DMS53 treated with DMSO at 0.1 percent for 48 hours (cell line): ENCODE measurements at regions not wholly inside any gene's neighbourhood (a gene's known extent, or its start where the extent isn't known, plus 50 kb on each side); places are given as distances from the start of the nearest gene placed in this dataset.
"Not testable (repeated sequence)": the region's sequence is repeated elsewhere in the genome, so short reads cannot be mapped to it uniquely, and the experiment has no call there.

ENCODE experiments used
- DNase-seq: peaks from one replicate; lab custom pipeline; 2025; ENCODE audit not compliant: unreplicated experiment; lab: John Stamatoyannopoulos, UW

- no peak for DNase-seq
Measured at GRCh38 chr6:92114091-92114675, 1305.2 kb downstream of the EPHA7 start.

GRCh38 chr6:92111386-92111785 is 1308.0 kb downstream of the EPHA7 start:
- no peak for DNase-seq

GRCh38 chr6:92110403-92110802 is 1309.0 kb downstream of the EPHA7 start:
- peak; percentile 93 for DNase-seq

DNA sequence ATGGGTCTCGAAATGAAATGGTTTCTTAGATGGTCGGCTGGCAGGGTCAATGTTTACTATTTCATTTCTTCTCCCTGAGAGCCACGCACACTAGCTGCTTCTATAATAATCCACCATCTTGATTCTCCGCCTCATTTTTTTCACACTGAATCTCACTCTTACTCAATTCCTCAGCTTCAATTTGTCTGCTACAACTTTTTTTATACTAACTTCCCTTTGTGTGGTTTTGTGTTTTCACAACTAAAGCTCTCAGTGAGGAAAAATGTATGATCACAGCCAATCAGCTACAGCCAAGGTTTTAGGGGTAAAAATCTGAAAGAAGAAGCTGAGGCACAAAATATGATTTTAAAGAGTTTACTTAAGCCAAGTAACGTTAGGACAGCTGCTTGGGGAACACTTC is 1309.4 kb downstream of the EPHA7 start:
- DNase-seq = peak; percentile 34

DNA sequence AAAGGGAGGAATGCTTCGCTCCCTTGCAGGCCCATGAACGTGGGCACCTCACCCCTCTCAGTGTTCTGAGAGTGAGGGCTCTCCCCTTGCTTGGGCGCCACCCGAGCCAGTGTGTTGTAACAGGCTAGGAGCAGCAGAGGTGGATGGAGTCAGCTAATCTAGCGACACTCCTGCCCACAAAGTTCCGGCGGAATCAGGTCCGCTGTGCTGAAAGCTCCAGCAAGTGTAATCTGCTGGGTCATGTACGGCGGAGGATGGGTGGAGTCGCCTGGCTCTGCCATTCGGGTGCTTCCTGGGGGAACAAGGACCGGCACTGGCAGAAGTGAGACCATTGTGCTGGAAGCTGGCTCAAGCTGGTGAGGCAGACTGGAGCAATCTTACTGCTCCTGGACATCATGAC is 1310.1 kb downstream of the EPHA7 start:
- DNase-seq = peak; percentile 59

DNA sequence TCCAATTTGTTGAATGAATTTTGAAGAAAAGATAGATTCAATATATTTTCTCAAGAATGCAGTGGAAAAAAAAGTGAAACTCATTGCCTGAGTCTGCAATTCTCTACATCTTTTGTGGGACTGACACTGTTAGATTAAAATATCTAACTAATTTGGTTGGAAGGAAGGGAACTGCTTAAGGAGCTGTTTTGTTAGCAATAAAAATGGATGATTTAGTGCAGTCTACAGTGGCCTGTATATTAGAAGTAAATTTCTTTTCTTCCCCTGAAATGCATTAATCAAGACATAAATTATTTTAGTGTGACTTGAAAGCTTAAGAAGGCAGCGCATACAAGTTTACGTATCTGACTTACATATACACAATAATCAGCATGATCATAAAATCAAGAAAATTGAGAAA is 1332.6 kb downstream of the EPHA7 start:
- no peak for DNase-seq

DNA sequence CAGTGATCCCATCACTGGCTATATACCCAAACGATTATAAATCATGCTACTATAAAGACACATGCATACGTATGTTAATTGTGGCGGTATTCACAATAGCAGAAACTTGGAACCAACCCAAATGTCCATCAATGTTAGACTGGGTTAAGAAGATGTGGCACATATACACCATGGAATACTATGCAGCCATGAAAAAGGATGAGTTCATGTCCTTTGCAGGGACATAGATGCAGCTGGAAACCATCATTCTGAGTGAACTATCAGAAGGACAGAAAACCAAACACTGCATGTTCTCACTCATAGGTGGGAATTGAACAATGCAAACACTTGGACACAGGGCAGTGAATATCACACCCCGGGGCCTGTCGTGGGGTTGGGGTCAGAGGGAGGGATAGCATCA is 1335.4 kb downstream of the EPHA7 start:
- DNase-seq = not testable (repeated sequence)

- no peak for DNase-seq
Measured at GRCh38 chr6:92072387-92072786, 1347.0 kb downstream of the EPHA7 start.

DNA sequence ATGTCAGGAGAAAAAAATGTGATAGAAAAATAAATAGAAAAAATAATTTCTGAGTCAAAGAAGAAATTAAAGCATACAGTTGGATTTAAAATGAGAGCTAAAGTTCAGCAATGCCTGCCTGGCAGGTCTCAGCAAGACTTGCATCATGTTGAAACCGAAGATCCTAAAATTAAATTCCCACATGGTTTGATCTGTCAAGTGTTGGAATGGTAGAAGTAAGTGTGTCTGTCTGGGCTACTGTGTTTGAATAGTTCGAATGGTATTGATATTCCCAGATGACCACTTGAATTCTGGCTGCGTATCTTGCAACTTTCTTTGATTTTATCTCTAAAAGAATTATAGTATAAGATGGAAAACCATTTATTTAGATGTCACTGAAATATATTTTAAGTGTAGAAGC is 1349.6 kb downstream of the EPHA7 start:
- DNase-seq = no peak

- no peak for DNase-seq
Measured at GRCh38 chr6:92052513-92052912, 1366.8 kb downstream of the EPHA7 start.

DNA sequence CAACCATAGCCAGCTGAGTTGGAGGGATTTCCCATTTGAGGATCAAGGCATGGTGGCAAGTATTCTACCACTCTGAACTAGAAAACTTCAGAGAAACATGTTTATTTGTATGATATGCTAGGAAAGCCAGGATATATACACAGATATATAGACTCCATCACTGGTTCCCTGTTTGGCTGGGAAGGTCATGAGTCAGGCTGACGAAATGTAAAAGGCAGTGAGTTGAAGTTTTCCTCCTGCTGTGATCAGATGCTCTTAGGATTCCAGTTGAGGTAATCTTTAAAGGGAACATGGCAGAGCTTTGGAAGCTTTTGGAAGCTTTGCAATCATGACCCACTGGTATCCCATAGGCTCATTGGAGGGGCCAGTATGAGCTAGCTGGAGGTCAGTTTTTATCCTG is 1369.1 kb downstream of the EPHA7 start:
- no peak for DNase-seq

GRCh38 chr6:92047860-92048259 is 1371.5 kb downstream of the EPHA7 start:
- DNase-seq = peak; percentile 37

GRCh38 chr6:92047152-92047850 is 1372.1 kb downstream of the EPHA7 start:
- no peak for DNase-seq

DNA sequence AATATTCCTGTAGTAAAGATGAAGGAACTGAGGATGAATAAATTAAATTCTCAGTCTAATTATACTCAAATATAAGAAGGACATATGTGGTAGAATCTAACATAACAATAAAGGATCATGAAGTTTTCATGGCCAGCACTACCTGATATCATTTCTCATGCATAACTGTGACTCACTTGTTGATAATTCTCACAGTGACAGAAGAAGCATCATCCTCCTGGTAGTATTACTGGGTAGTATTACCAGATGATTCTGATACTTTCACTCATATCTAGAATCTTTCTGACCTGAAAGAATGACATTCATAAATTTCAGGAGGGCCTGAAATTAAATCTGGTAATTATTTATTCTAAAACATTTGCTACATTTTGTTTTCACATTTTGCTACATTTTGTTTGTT is 1375.0 kb downstream of the EPHA7 start:
- DNase-seq = no peak

DNA sequence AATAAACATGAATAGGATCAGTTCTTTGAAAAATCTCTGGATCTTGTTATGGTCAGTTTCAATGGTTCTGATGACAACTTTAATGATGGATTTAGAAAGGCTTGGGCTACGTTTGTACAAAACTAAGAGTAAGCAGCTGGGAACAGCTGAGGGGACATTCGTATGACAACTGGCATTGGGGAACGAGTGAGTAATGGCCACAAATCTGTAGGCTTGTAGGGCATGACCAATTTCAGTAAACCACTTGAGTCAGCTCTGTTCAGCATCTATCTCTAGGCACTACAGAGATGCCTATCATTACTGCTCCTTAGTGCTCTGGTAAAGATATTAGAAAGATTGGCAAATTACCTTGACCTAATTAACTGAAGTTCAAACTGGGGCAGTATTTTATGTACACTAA is 1375.6 kb downstream of the EPHA7 start:
- DNase-seq = peak; percentile 13

- DNase-seq = no peak
Measured at GRCh38 chr6:92026878-92027277, 1392.5 kb downstream of the EPHA7 start.

DNA sequence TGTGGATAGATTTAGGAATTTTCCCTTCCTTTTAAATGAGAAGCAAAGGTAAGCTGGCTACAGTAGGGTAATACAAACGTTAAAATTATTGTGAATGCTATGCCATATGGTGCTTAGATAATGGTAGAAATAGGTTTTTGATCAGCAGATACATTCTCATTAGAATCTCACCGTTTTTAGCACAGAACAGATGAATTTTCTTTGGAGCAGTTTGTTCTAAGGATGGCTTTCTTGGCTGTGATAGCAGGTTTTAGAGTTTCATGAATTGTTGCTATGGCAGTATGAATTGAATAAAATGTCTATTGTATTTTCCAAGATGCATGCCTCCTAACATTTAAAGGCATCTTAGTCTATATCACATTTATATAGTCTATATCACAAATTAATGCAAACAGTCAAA is 1394.5 kb downstream of the EPHA7 start:
- DNase-seq = no peak

- DNase-seq = peak; percentile 18
Measured at GRCh38 chr6:92024110-92024509, 1395.2 kb downstream of the EPHA7 start.

- peak; percentile 33 for DNase-seq
Measured at GRCh38 chr6:92023410-92023966, 1395.9 kb downstream of the EPHA7 start.

DNA sequence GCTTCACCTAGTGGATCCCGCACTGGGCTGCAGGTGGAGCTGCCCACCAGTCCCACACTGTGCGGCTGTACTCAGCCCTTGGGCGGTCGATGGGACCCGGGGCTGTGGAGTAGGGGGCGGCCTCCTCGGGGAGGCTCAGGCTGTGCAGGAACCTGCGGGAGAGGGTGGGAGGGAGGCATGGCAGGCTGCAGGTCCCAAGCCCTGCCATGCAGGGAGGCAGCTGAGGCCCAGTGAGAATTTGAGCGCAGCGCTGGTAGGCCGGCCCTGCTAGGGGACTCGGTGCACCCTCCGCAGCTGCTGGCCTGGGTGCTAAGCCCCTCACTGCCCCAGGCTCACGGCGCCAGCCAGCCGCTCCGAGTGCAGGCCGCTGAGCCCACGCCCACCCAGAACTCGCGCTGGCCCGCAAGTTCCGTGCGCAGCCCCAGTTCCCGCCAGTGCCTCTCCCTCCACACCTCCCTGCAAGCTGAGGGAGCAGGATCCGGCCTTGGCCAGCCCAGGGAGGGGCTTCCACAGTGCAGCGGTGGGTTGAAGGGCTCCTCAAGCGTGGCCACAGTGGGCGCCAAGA is 1407.6 kb downstream of the EPHA7 start:
- DNase-seq = no peak

- no peak for DNase-seq
Measured at GRCh38 chr6:92008757-92009502, 1410.4 kb downstream of the EPHA7 start.

DNA sequence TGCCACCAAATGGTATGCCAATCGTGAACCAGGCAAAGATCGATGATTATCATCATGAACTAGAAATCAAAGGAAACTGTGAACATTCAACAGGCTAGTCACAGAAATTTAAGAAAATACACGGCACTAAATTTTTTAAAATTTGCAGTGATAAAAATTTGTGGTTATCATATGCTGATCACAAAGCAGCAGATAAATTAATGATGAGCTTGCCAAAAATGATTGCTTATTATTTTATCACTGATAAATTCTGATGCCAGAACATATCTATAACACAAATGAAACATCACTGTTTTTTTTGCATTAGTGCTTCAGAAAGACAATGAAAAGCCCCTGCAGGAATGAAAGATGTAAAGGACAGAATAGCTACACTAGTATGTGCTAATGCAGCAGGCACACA is 1413.2 kb upstream of the MAP3K7 start:
- no peak for DNase-seq
